Neural cell (in vitro differentiated cells): ENCODE measurements at regions not wholly inside any gene's neighbourhood (a gene's known extent, or its start where the extent isn't known, plus 50 kb on each side); places are given as distances from the start of the nearest gene placed in this dataset.

Experiments used
- H2AFZ ChIP-seq: fragments of 200-600, 300-800 bp; sonication (generic), shearing (Covaris generic); 2 replicates; pipeline ENCODE4 v1.6.0; 2014; ENCODE audit warnings: low read depth, mild to moderate bottlenecking, antibody characterized with exemption, low read length, moderate library complexity
- H3F3A ChIP-seq: fragments of 200-600 bp; shearing (Covaris generic); 2 replicates; pipeline ENCODE4 v1.6.1; 2016; ENCODE audit warnings: mild to moderate bottlenecking, moderate library complexity, mixed read lengths, antibody characterized with exemption, low read length; ENCODE audit not compliant: insufficient read depth, poor library complexity, severe bottlenecking
- H3K27ac ChIP-seq: fragments of 200-600, 300-800 bp; sonication (generic), shearing (Covaris generic); 2 replicates; pipeline ENCODE4 v1.5.1; 2014; ENCODE audit warnings: mild to moderate bottlenecking, low read length, moderate library complexity
- H3K27me3 ChIP-seq: fragments of 300-800, 200-600 bp; sonication (generic), shearing (Covaris generic); 2 replicates; pipeline ENCODE4 v1.6.0; 2014; ENCODE audit warnings: mild to moderate bottlenecking, low read depth, low read length, moderate library complexity; ENCODE audit not compliant: insufficient read depth
- H3K36me3 ChIP-seq: fragments of 300-800, 200-600 bp; sonication (generic), shearing (Covaris generic); 2 replicates; pipeline ENCODE4 v1.5.1; 2014; ENCODE audit warnings: mild to moderate bottlenecking, antibody characterized with exemption, low read length, moderate library complexity; ENCODE audit not compliant: insufficient read depth
- H3K4me2 ChIP-seq: fragments of 300-800, 200-600 bp; sonication (generic), shearing (Covaris generic); 2 replicates; pipeline ENCODE4 v1.6.0; 2014; ENCODE audit warnings: mild to moderate bottlenecking, low read length
- H3K4me3 ChIP-seq: fragments of 300-800, 200-600 bp; sonication (generic), shearing (Covaris generic); 2 replicates; pipeline ENCODE4 v1.5.1; 2014; ENCODE audit warnings: mild to moderate bottlenecking, low read length, moderate library complexity
- H3K79me2 ChIP-seq: fragments of 200-600 bp; shearing (Covaris generic); replicated peaks from 2 replicates; pipeline ENCODE4 v1.6.0; 2014; ENCODE audit warnings: mild to moderate bottlenecking, low read length, moderate library complexity; ENCODE audit not compliant: insufficient read depth
- H3K9ac ChIP-seq: fragments of 300-800, 200-600 bp; sonication (generic), shearing (Covaris generic); 2 replicates; pipeline ENCODE4 v1.6.1; 2016; ENCODE audit warnings: mild to moderate bottlenecking, low read length, mixed read lengths
- H3K9me2 ChIP-seq: fragments of 200-600 bp; shearing (Covaris generic); 2 replicates; pipeline ENCODE4 v1.6.1; 2016; ENCODE audit warnings: mild to moderate bottlenecking, low read length, mixed read lengths; ENCODE audit not compliant: insufficient read depth
- H3K9me3 ChIP-seq: fragments of 200-600, 300-800 bp; sonication (generic), shearing (Covaris generic); 2 replicates; pipeline ENCODE4 v1.6.1; 2016; ENCODE audit warnings: mild to moderate bottlenecking, mixed run types, low read length, moderate library complexity, mixed read lengths
- H4K20me1 ChIP-seq: fragments of 200-600 bp; shearing (Covaris generic); 2 replicates; pipeline ENCODE4 v1.6.1; 2016; ENCODE audit warnings: mild to moderate bottlenecking, mixed run types; ENCODE audit not compliant: insufficient read depth
- CTCF ChIP-seq: fragments of 450-650 bp; IDR thresholded peaks from 2 replicates; pipeline ENCODE4 v1.5.1; 2014; ENCODE audit warnings: antibody characterized with exemption, mild to moderate bottlenecking, moderate library complexity; ENCODE audit not compliant: poor library complexity, severe bottlenecking
- EP300 ChIP-seq: fragments of 450-650 bp; conservative IDR thresholded peaks from 2 replicates; pipeline ENCODE4 v1.6.1; 2014; ENCODE audit warnings: antibody characterized with exemption, mild to moderate bottlenecking, moderate library complexity; ENCODE audit not compliant: poor library complexity, severe bottlenecking
- EZH2 ChIP-seq: fragments of 200-600, 300-800 bp; shearing (Covaris generic), sonication (generic); IDR thresholded peaks from 2 replicates; pipeline ENCODE4 v1.6.1; 2014; ENCODE audit warnings: antibody characterized with exemption, low read length, borderline replicate concordance, mild to moderate bottlenecking; ENCODE audit not compliant: insufficient read depth, poor library complexity, severe bottlenecking
- MXI1 ChIP-seq: fragments of 450-650 bp; conservative IDR thresholded peaks from 2 replicates; pipeline ENCODE4 v1.6.1; 2014; ENCODE audit warnings: antibody characterized with exemption, mild to moderate bottlenecking; ENCODE audit not compliant: poor library complexity, severe bottlenecking
- POLR2AphosphoS5 ChIP-seq: IDR thresholded peaks from 2 replicates; pipeline ENCODE4 v1.6.1; 2012
- RAD21 ChIP-seq: fragments of 450-650 bp; conservative IDR thresholded peaks from 2 replicates; pipeline ENCODE4 v1.6.1; 2014; ENCODE audit warnings: antibody characterized with exemption, mild to moderate bottlenecking, moderate library complexity
- REST ChIP-seq: IDR thresholded peaks from 2 replicates; pipeline ENCODE4 v1.6.1; 2012; ENCODE audit warnings: borderline replicate concordance
- SMC3 ChIP-seq: fragments of 450-650 bp; conservative IDR thresholded peaks from 2 replicates; pipeline ENCODE4 v1.6.1; 2014; ENCODE audit warnings: antibody characterized with exemption, mild to moderate bottlenecking, moderate library complexity; ENCODE audit not compliant: poor library complexity
- TAF1 ChIP-seq: IDR thresholded peaks from 2 replicates; pipeline ENCODE4 v1.6.1; 2012; ENCODE audit warnings: low read depth

GRCh38 chr4:180205276-180205675 is 2037.9 kb upstream of the TENM3 start:
- Histone ChIP-seq H3K27me3 (no peaks in the 10 kb centered on the region), H2AFZ (no peak overlapping the region), H4K20me1 (no peaks in the 10 kb centered on the region), H3K9me3 (no peaks in the 10 kb centered on the region), H3F3A (no peaks in the 10 kb centered on the region), H3K79me2 (no peaks in the 10 kb centered on the region), H3K27ac (no peak overlapping the region), H3K36me3 (no peaks in the 10 kb centered on the region), H3K9ac (no peak overlapping the region), H3K4me2 (no peak overlapping the region), H3K9me2 (no peaks in the 10 kb centered on the region), H3K4me3 (no peak overlapping the region)
- TF ChIP-seq POLR2AphosphoS5 (no peak), TAF1 (no peak), EZH2 (no peak), CTCF (no peak), RAD21 (no peak), REST (no peak), MXI1 (no peak), SMC3 (no peak), EP300 (no peak)

- H3K27me3 ChIP-seq = no peaks in the 10 kb centered on the region
- no peaks in the 10 kb centered on the region for H3K79me2 ChIP-seq
- no peaks in the 10 kb centered on the region for H3K9me2 ChIP-seq
- TF ChIP-seq EZH2 (no peak), TAF1 (no peak), SMC3 (no peak), MXI1 (no peak), CTCF (no peak), RAD21 (no peak), REST (no peak), POLR2AphosphoS5 (no peak), EP300 (no peak)
- H3K4me3 ChIP-seq = no peak overlapping the region
- H3K9me3 ChIP-seq = no peaks in the 10 kb centered on the region
- no peak overlapping the region for H3K4me2 ChIP-seq
- H2AFZ ChIP-seq = no peak overlapping the region
- H3K27ac ChIP-seq = no peak overlapping the region
- no peaks in the 10 kb centered on the region for H4K20me1 ChIP-seq
- no peak overlapping the region for H3K9ac ChIP-seq
- no peaks in the 10 kb centered on the region for H3K36me3 ChIP-seq
- H3F3A ChIP-seq = no peaks in the 10 kb centered on the region
Measured at GRCh38 chr4:180207921-180208320, 2035.3 kb upstream of the TENM3 start.
